Nephron (organoid): ENCODE measurements at regions not wholly inside any gene's neighbourhood (a gene's known extent, or its start where the extent isn't known, plus 50 kb on each side); places are given as distances from the start of the nearest gene placed in this dataset.

Experiments used
- H3K27ac Mint-ChIP-seq, 3 experiments: 2 replicates each; pipeline ENCODE4 v1.8.0; 2020; ENCODE audit warnings: mixed read lengths in 3 of 3, mild to moderate bottlenecking in 2 of 3, moderate library complexity in 1 of 3
- H3K27me3 Mint-ChIP-seq: 2 replicates; pipeline ENCODE4 v1.8.0; 2021; ENCODE audit warnings: low read depth, mild to moderate bottlenecking, moderate library complexity, mixed read lengths
- H3K36me3 Mint-ChIP-seq: 2 replicates; pipeline ENCODE4 v1.8.0; 2020; ENCODE audit warnings: low read depth, mixed read lengths
- H3K4me1 Mint-ChIP-seq: 2 replicates; pipeline ENCODE4 v1.8.0; 2020; ENCODE audit warnings: mixed read lengths
- H3K4me3 Mint-ChIP-seq, 3 experiments: 2 replicates each; pipeline ENCODE4 v1.8.0; 2020; ENCODE audit warnings: mild to moderate bottlenecking in 3 of 3, mixed read lengths in 3 of 3, moderate library complexity in 2 of 3
- H3K9me3 Mint-ChIP-seq: 2 replicates; pipeline ENCODE4 v1.8.0; 2020; ENCODE audit warnings: mixed read lengths
- CTCF ChIP-seq, 3 experiments: fragments of 200-600 bp; sonication (generic); IDR thresholded peaks; one replicate each; pipeline ENCODE4 v1.5.0; 2021; ENCODE audit warnings: antibody characterized with exemption in 3 of 3; ENCODE audit not compliant: unreplicated experiment in 3 of 3

- H3K9me3 Mint-ChIP-seq = peaks cover 2% of the 10 kb centered on the region
- no peak overlapping the region for H3K4me3 Mint-ChIP-seq
- H3K27me3 Mint-ChIP-seq = no peaks in the 10 kb centered on the region
- H3K27ac Mint-ChIP-seq = no peak overlapping the region
- TF ChIP-seq CTCF (IDR thresholded peaks at IDR 0.05; ENCODE audit: unreplicated experiment in 3 of 3) = no peak
- H3K36me3 Mint-ChIP-seq = no peaks in the 10 kb centered on the region
- H3K4me1 Mint-ChIP-seq = peaks cover 4% of the 10 kb centered on the region
These were observed 186.7 kb upstream of the HS3ST3A1 start for GRCh38 chr17:13788385-13788784.

GRCh38 chr17:13792314-13792713 lies 190.6 kb upstream of the HS3ST3A1 start:
- H3K27me3 Mint-ChIP-seq = no peaks in the 10 kb centered on the region
- no peak overlapping the region for H3K27ac Mint-ChIP-seq
- no peaks in the 10 kb centered on the region for H3K4me1 Mint-ChIP-seq
- H3K4me3 Mint-ChIP-seq = no peak overlapping the region
- TF ChIP-seq CTCF (IDR thresholded peaks at IDR 0.05; ENCODE audit: unreplicated experiment in 3 of 3) = no peak
- H3K36me3 Mint-ChIP-seq = no peaks in the 10 kb centered on the region
- peaks cover 2% of the 10 kb centered on the region for H3K9me3 Mint-ChIP-seq

- no peak overlapping the region for H3K4me3 Mint-ChIP-seq
- TF ChIP-seq CTCF (IDR thresholded peaks at IDR 0.05; ENCODE audit: unreplicated experiment in 3 of 3) = no peak
- peaks cover 2% of the 10 kb centered on the region for H3K9me3 Mint-ChIP-seq
- H3K4me1 Mint-ChIP-seq = no peaks in the 10 kb centered on the region
- H3K36me3 Mint-ChIP-seq = no peaks in the 10 kb centered on the region
- no peaks in the 10 kb centered on the region for H3K27me3 Mint-ChIP-seq
- no peak overlapping the region for H3K27ac Mint-ChIP-seq
These were observed 192.2 kb upstream of the HS3ST3A1 start for GRCh38 chr17:13793951-13794350.

GRCh38 chr17:13797863-13798262 lies 196.1 kb upstream of the HS3ST3A1 start:
- Mint-ChIP-seq H3K9me3 (no peaks in the 10 kb centered on the region), H3K27ac (no peak overlapping the region), H3K4me3 (no peak overlapping the region), H3K27me3 (no peaks in the 10 kb centered on the region), H3K36me3 (no peaks in the 10 kb centered on the region), H3K4me1 (no peaks in the 10 kb centered on the region)
- no peak for TF ChIP-seq CTCF (IDR thresholded peaks at IDR 0.05; ENCODE audit: unreplicated experiment in 3 of 3)

GRCh38 chr17:13806092-13806491 lies 204.4 kb upstream of the HS3ST3A1 start:
- Mint-ChIP-seq H3K27me3 (no peaks in the 10 kb centered on the region), H3K4me3 (no peak overlapping the region), H3K27ac (no peak overlapping the region), H3K36me3 (no peaks in the 10 kb centered on the region), H3K4me1 (no peaks in the 10 kb centered on the region), H3K9me3 (no peaks in the 10 kb centered on the region)
- TF ChIP-seq CTCF (IDR thresholded peaks at IDR 0.05; ENCODE audit: unreplicated experiment in 3 of 3) = no peak

GRCh38 chr17:13807103-13807502 lies 205.4 kb upstream of the HS3ST3A1 start:
- Mint-ChIP-seq H3K4me1 (no peaks in the 10 kb centered on the region), H3K36me3 (no peaks in the 10 kb centered on the region), H3K27me3 (no peaks in the 10 kb centered on the region), H3K4me3 (no peak overlapping the region), H3K9me3 (no peaks in the 10 kb centered on the region), H3K27ac (no peak overlapping the region)
- no peak for TF ChIP-seq CTCF (IDR thresholded peaks at IDR 0.05; ENCODE audit: unreplicated experiment in 3 of 3)
